Memory B cell (primary cell): ENCODE measurements at regions not wholly inside any gene's neighbourhood (a gene's known extent, or its start where the extent isn't known, plus 50 kb on each side); places are given as distances from the start of the nearest gene placed in this dataset.

Experiments used
- ATAC-seq: fragments of 150-1000 bp; cut with Tn5 transposase; 2 replicates; pipeline ENCODE4 v1.10.0; 2021; ENCODE audit warnings: low read depth, mild to moderate bottlenecking, moderate library complexity
- DNase-seq, 2 donors: peaks; one replicate each; pipeline ENCODE4 v3.0.0; 2022; ENCODE audit warnings: low spot score in 2 of 2
- H3K27ac Mint-ChIP-seq: one replicate; pipeline ENCODE4 v1.8.0; 2022; ENCODE audit warnings: mild to moderate bottlenecking, moderate library complexity, mixed read lengths
- H3K27me3 Mint-ChIP-seq: one replicate; pipeline ENCODE4 v1.8.0; 2022; ENCODE audit warnings: mixed read lengths
- H3K36me3 Mint-ChIP-seq: one replicate; pipeline ENCODE4 v1.8.0; 2022; ENCODE audit warnings: mild to moderate bottlenecking, mixed read lengths
- H3K4me1 Mint-ChIP-seq: one replicate; pipeline ENCODE4 v1.8.0; 2022; ENCODE audit warnings: mixed read lengths
- H3K4me3 Mint-ChIP-seq: one replicate; pipeline ENCODE4 v1.8.0; 2022; ENCODE audit warnings: mild to moderate bottlenecking, moderate library complexity, mixed read lengths
- H3K9me3 Mint-ChIP-seq: one replicate; pipeline ENCODE4 v1.8.0; 2022; ENCODE audit warnings: mixed read lengths

- Mint-ChIP-seq H3K9me3 (no peaks in the 10 kb centered on the region), H3K4me3 (no peak overlapping the region), H3K27me3 (peaks cover 2% of the 10 kb centered on the region), H3K36me3 (no peaks in the 10 kb centered on the region), H3K27ac (no peak overlapping the region), H3K4me1 (peaks cover 3% of the 10 kb centered on the region)
- ATAC-seq (no peak), DNase-seq (no peak)
Observed at GRCh38 chr3:30982416-30983075, 88.1 kb upstream of the GADL1 start.

- no peaks in the 10 kb centered on the region for H3K9me3 Mint-ChIP-seq
- no peaks in the 10 kb centered on the region for H3K36me3 Mint-ChIP-seq
- no peak overlapping the region for H3K27ac Mint-ChIP-seq
- ATAC-seq (no peak), DNase-seq (no peak)
- H3K4me1 Mint-ChIP-seq, result no peaks in the 10 kb centered on the region
- peaks cover 7% of the 10 kb centered on the region for H3K27me3 Mint-ChIP-seq
- H3K4me3 Mint-ChIP-seq, result no peak overlapping the region
Observed at GRCh38 chr3:30984855-30985749, 90.6 kb upstream of the GADL1 start.

GRCh38 chr3:30986551-30986950 is 92.1 kb upstream of the GADL1 start:
- no peak overlapping the region for H3K27ac Mint-ChIP-seq
- no peaks in the 10 kb centered on the region for H3K36me3 Mint-ChIP-seq
- ATAC-seq, result no peak
- H3K4me1 Mint-ChIP-seq, result no peaks in the 10 kb centered on the region
- no peaks in the 10 kb centered on the region for H3K9me3 Mint-ChIP-seq
- no peak for DNase-seq
- H3K4me3 Mint-ChIP-seq, result no peak overlapping the region
- peaks cover 9% of the 10 kb centered on the region for H3K27me3 Mint-ChIP-seq

GRCh38 chr3:30988769-30989168 is 94.3 kb upstream of the GADL1 start:
- H3K27me3 Mint-ChIP-seq, result peaks cover 12% of the 10 kb centered on the region
- no peak for ATAC-seq
- peaks cover 2% of the 10 kb centered on the region for H3K9me3 Mint-ChIP-seq

GRCh38 chr3:30989276-30990030 is 95.0 kb upstream of the GADL1 start:
- Mint-ChIP-seq H3K4me1 (no peaks in the 10 kb centered on the region), H3K27me3 (peaks cover 13% of the 10 kb centered on the region), H3K27ac (no peak overlapping the region), H3K36me3 (no peaks in the 10 kb centered on the region), H3K9me3 (peaks cover 3% of the 10 kb centered on the region), H3K4me3 (no peak overlapping the region)
- no peak for DNase-seq
- no peak for ATAC-seq

More at GRCh38 chr3:30988769-30989168, 94.3 kb upstream of the GADL1 start:
- Mint-ChIP-seq H3K4me1 (no peaks in the 10 kb centered on the region), H3K4me3 (no peak overlapping the region), H3K27ac (no peak overlapping the region), H3K36me3 (no peaks in the 10 kb centered on the region)
- DNase-seq, result no peak

- H3K36me3 Mint-ChIP-seq, result no peaks in the 10 kb centered on the region
- ATAC-seq (no peak), DNase-seq (no peak)
- no peak overlapping the region for H3K27ac Mint-ChIP-seq
- H3K27me3 Mint-ChIP-seq, result peaks cover 13% of the 10 kb centered on the region
- peaks cover 8% of the 10 kb centered on the region for H3K9me3 Mint-ChIP-seq
- H3K4me1 Mint-ChIP-seq, result no peaks in the 10 kb centered on the region
- H3K4me3 Mint-ChIP-seq, result no peak overlapping the region
Observed at GRCh38 chr3:30996467-30996866, 102.0 kb upstream of the GADL1 start.

GRCh38 chr3:31002730-31003129 is 108.3 kb upstream of the GADL1 start:
- Mint-ChIP-seq H3K9me3 (no peaks in the 10 kb centered on the region), H3K4me1 (no peaks in the 10 kb centered on the region), H3K36me3 (no peaks in the 10 kb centered on the region), H3K4me3 (no peak overlapping the region), H3K27ac (no peak overlapping the region), H3K27me3 (peaks cover 6% of the 10 kb centered on the region)
- DNase-seq (no peak), ATAC-seq (no peak)

GRCh38 chr3:31004025-31004678 is 109.7 kb upstream of the GADL1 start:
- Mint-ChIP-seq H3K4me3 (no peak overlapping the region), H3K27ac (no peak overlapping the region), H3K36me3 (no peaks in the 10 kb centered on the region), H3K9me3 (no peaks in the 10 kb centered on the region), H3K27me3 (peaks cover 10% of the 10 kb centered on the region), H3K4me1 (no peaks in the 10 kb centered on the region)
- no peak for DNase-seq
- ATAC-seq, result no peak

- no peaks in the 10 kb centered on the region for H3K4me1 Mint-ChIP-seq
- ATAC-seq (no peak), DNase-seq (no peak)
- H3K36me3 Mint-ChIP-seq, result no peaks in the 10 kb centered on the region
- H3K27ac Mint-ChIP-seq, result no peak overlapping the region
- H3K27me3 Mint-ChIP-seq, result peaks cover 6% of the 10 kb centered on the region
- no peaks in the 10 kb centered on the region for H3K9me3 Mint-ChIP-seq
- H3K4me3 Mint-ChIP-seq, result no peak overlapping the region
Observed at GRCh38 chr3:31008994-31009393, 114.5 kb upstream of the GADL1 start.

GRCh38 chr3:31009881-31010280 is 115.4 kb upstream of the GADL1 start:
- DNase-seq, result no peak
- no peak for ATAC-seq
- Mint-ChIP-seq H3K4me3 (no peak overlapping the region), H3K27ac (no peak overlapping the region), H3K9me3 (no peaks in the 10 kb centered on the region), H3K36me3 (no peaks in the 10 kb centered on the region), H3K27me3 (peaks cover 6% of the 10 kb centered on the region), H3K4me1 (no peaks in the 10 kb centered on the region)

- Mint-ChIP-seq H3K4me3 (no peak overlapping the region), H3K27me3 (peaks cover 6% of the 10 kb centered on the region), H3K27ac (no peak overlapping the region), H3K9me3 (no peaks in the 10 kb centered on the region), H3K36me3 (no peaks in the 10 kb centered on the region), H3K4me1 (no peaks in the 10 kb centered on the region)
- ATAC-seq, result no peak
- DNase-seq, result no peak
Observed at GRCh38 chr3:31010491-31010890, 116.0 kb upstream of the GADL1 start.

GRCh38 chr3:31011380-31011779 is 116.9 kb upstream of the GADL1 start:
- Mint-ChIP-seq H3K9me3 (no peaks in the 10 kb centered on the region), H3K4me1 (no peaks in the 10 kb centered on the region), H3K27me3 (peaks cover 6% of the 10 kb centered on the region), H3K36me3 (no peaks in the 10 kb centered on the region), H3K27ac (no peak overlapping the region), H3K4me3 (no peak overlapping the region)
- ATAC-seq (no peak), DNase-seq (no peak)

- H3K27me3 Mint-ChIP-seq, result peaks cover 4% of the 10 kb centered on the region
- no peaks in the 10 kb centered on the region for H3K36me3 Mint-ChIP-seq
- no peak for ATAC-seq
- no peak overlapping the region for H3K27ac Mint-ChIP-seq
- no peak for DNase-seq
- H3K4me1 Mint-ChIP-seq, result no peaks in the 10 kb centered on the region
- H3K4me3 Mint-ChIP-seq, result no peak overlapping the region
- H3K9me3 Mint-ChIP-seq, result no peaks in the 10 kb centered on the region
Observed at GRCh38 chr3:31013090-31013489, 118.6 kb upstream of the GADL1 start.

GRCh38 chr3:31013843-31014242 is 119.4 kb upstream of the GADL1 start:
- no peaks in the 10 kb centered on the region for H3K9me3 Mint-ChIP-seq
- no peaks in the 10 kb centered on the region for H3K4me1 Mint-ChIP-seq
- peaks cover 2% of the 10 kb centered on the region for H3K27me3 Mint-ChIP-seq
- DNase-seq (no peak), ATAC-seq (no peak)
- H3K36me3 Mint-ChIP-seq, result no peaks in the 10 kb centered on the region
- no peak overlapping the region for H3K27ac Mint-ChIP-seq
- no peak overlapping the region for H3K4me3 Mint-ChIP-seq
